CD4-positive, alpha-beta T cell (primary cell): ENCODE measurements at regions not wholly inside any gene's neighbourhood (a gene's known extent, or its start where the extent isn't known, plus 50 kb on each side); places are given as distances from the start of the nearest gene placed in this dataset.

ENCODE experiments used
- ATAC-seq: fragments of 200-7000 bp; cut with Tn5 transposase; one replicate; pipeline ENCODE4 v1.10.0; 2022; ENCODE audit warnings: mild to moderate bottlenecking; ENCODE audit not compliant: poor library complexity
- CTCF ChIA-PET: fragments of 350-600 bp; sonication (Branson Sonifier 250); formaldehyde crosslinking; loops from one replicate; lab custom pipeline; 2021; ENCODE audit warnings: antibody characterized with exemption, inconsistent platforms; lab: Charles Lee
- POLR2A ChIA-PET: fragments of 350-600 bp; sonication (Branson Sonifier 250); formaldehyde crosslinking; loops from one replicate; lab custom pipeline; 2021; ENCODE audit warnings: antibody characterized with exemption, inconsistent platforms; lab: Charles Lee
- DNase-seq, 14 experiments: peaks; one replicate each; pipeline ENCODE4 v3.0.0-alpha.2; 2013 to 2020; ENCODE audit warnings: mixed read lengths in 2 of 14
- H3K27ac ChIP-seq, 2 donors: one replicate each; pipeline versions ENCODE4 v1.5.1 to v1.7.0; 2013; ENCODE audit warnings: low read length in 2 of 2, low read depth in 1 of 2, mild to moderate bottlenecking in 1 of 2
- H3K27me3 ChIP-seq, 2 experiments: 1 replicate in 1 of 2; 2 replicates in 1 of 2; pipeline versions ENCODE4 v1.6.1 to v1.7.0; 2013; ENCODE audit warnings: low read length in 2 of 2, control low read depth in 1 of 2, mild to moderate bottlenecking in 1 of 2, moderate library complexity in 1 of 2; ENCODE audit not compliant: insufficient read depth in 2 of 2, control insufficient read depth in 1 of 2
- H3K36me3 ChIP-seq: one replicate; pipeline ENCODE4 v1.6.1; 2013; ENCODE audit warnings: low read length, control low read depth; ENCODE audit not compliant: insufficient read depth
- H3K4me1 ChIP-seq: one replicate; pipeline ENCODE4 v1.6.1; 2013; ENCODE audit warnings: low read length, control low read depth; ENCODE audit not compliant: insufficient read depth
- H3K4me3 ChIP-seq: one replicate; pipeline ENCODE4 v1.5.1; 2013; ENCODE audit warnings: mild to moderate bottlenecking, low read length, moderate library complexity
- H3K9me3 ChIP-seq, 2 experiments: 1 replicate in 1 of 2; 2 replicates in 1 of 2; pipeline versions ENCODE4 v1.6.1 to v1.7.0; 2013; ENCODE audit warnings: low read length in 2 of 2, mild to moderate bottlenecking in 2 of 2, control low read depth in 1 of 2, moderate library complexity in 1 of 2; ENCODE audit not compliant: control insufficient read depth in 1 of 2, insufficient read depth in 1 of 2
- H3K27ac Mint-ChIP-seq: one replicate; pipeline ENCODE4 v1.8.0; 2020; ENCODE audit warnings: mixed read lengths
- H3K27me3 Mint-ChIP-seq: one replicate; pipeline ENCODE4 v1.8.0; 2021; ENCODE audit warnings: mixed read lengths
- H3K36me3 Mint-ChIP-seq: one replicate; pipeline ENCODE4 v1.8.0; 2021; ENCODE audit warnings: low read depth, mixed read lengths
- H3K4me1 Mint-ChIP-seq: one replicate; pipeline ENCODE4 v1.8.0; 2021; ENCODE audit warnings: low read depth, mixed read lengths
- H3K4me3 Mint-ChIP-seq: one replicate; pipeline ENCODE4 v1.8.0; 2020; ENCODE audit warnings: mild to moderate bottlenecking, mixed read lengths
- H3K9me3 Mint-ChIP-seq: one replicate; pipeline ENCODE4 v1.8.0; 2020; ENCODE audit warnings: mixed read lengths
- CTCF ChIP-seq: fragments of 200-600 bp; IDR thresholded peaks from one replicate; pipeline ENCODE4 v1.8.0; 2022; ENCODE audit warnings: antibody characterized with exemption, mild to moderate bottlenecking
- intact Hi-C, 2 experiments: fragments of 100-400 bp; cut with DNase I in 1 of 2; cut with micrococcal nuclease in 1 of 2; formaldehyde crosslinking; loops; one replicate each; pipeline versions ENCODE4 v1.15.1 to v1.9.0; 2023 to 2025; cut with DNase I, micrococcal nuclease

GRCh38 chr14:98665007-98665406, 607.0 kb downstream of the BCL11B start:
- DNase-seq (no peak), ATAC-seq (no peak)
- Histone ChIP-seq H3K9me3 (no peaks in the 10 kb centered on the region), H3K4me3 (no peak overlapping the region), H3K27me3 (no peaks in the 10 kb centered on the region), H3K4me1 (no peaks in the 10 kb centered on the region), H3K36me3 (no peaks in the 10 kb centered on the region), H3K27ac (no peak overlapping the region)
- Mint-ChIP-seq H3K4me1 (peaks cover 5% of the 10 kb centered on the region), H3K27me3 (no peaks in the 10 kb centered on the region), H3K36me3 (no peaks in the 10 kb centered on the region), H3K9me3 (no peaks in the 10 kb centered on the region), H3K27ac (no peak overlapping the region), H3K4me3 (no peak overlapping the region)
- CTCF ChIA-PET: no interaction called here
- POLR2A ChIA-PET: no interaction called here
- TF ChIP-seq CTCF: no peak
- intact Hi-C loops: no loop called here

GRCh38 chr14:98666545-98666944, 605.5 kb downstream of the BCL11B start:
- Histone ChIP-seq H3K36me3 (no peaks in the 10 kb centered on the region), H3K4me1 (no peaks in the 10 kb centered on the region), H3K27me3 (no peaks in the 10 kb centered on the region), H3K9me3 (no peaks in the 10 kb centered on the region), H3K4me3 (no peak overlapping the region), H3K27ac (no peak overlapping the region)
- intact Hi-C loops: no loop called here
- TF ChIP-seq CTCF: no peak
- ChIA-PET POLR2A (no interaction called here), CTCF (no interaction called here)
- Mint-ChIP-seq H3K27me3 (no peaks in the 10 kb centered on the region), H3K36me3 (no peaks in the 10 kb centered on the region), H3K4me3 (no peak overlapping the region), H3K27ac (no peak overlapping the region), H3K4me1 (peaks cover 5% of the 10 kb centered on the region), H3K9me3 (no peaks in the 10 kb centered on the region)
- ATAC-seq (no peak), DNase-seq (no peak)

- intact Hi-C loops: no loop called here
Observed at GRCh38 chr14:98682033-98682432, 590.0 kb downstream of the BCL11B start.

More at GRCh38 chr14:98682033-98682432, 590.0 kb downstream of the BCL11B start:
- no peaks in the 10 kb centered on the region for H3K4me1 Mint-ChIP-seq
- POLR2A ChIA-PET: no interaction called here
- no peaks in the 10 kb centered on the region for H3K36me3 Mint-ChIP-seq
- no peak for DNase-seq
- H3K27me3 Mint-ChIP-seq: no peaks in the 10 kb centered on the region
- Histone ChIP-seq H3K36me3 (no peaks in the 10 kb centered on the region), H3K4me1 (no peaks in the 10 kb centered on the region), H3K27ac (no peak overlapping the region), H3K4me3 (no peak overlapping the region), H3K27me3 (peaks cover 0 to 4% of the 10 kb centered on the region in 2 experiments), H3K9me3 (peaks cover 0 to 3% of the 10 kb centered on the region in 2 experiments)
- H3K9me3 Mint-ChIP-seq: peaks cover 4% of the 10 kb centered on the region
- no peak for TF ChIP-seq CTCF
- no peak overlapping the region for H3K27ac Mint-ChIP-seq
- ATAC-seq: no peak
- no peak overlapping the region for H3K4me3 Mint-ChIP-seq
- CTCF ChIA-PET: no interaction called here
